ENCODE measurements at regions not wholly inside any gene's neighbourhood (a gene's known extent, or its start where the extent isn't known, plus 50 kb on each side); places are given as distances from the start of the nearest gene placed in this dataset.

- Histone ChIP-seq H4K20me1 (ENCODE audit: insufficient read depth, low read length) (no peaks in the 10 kb centered on the region), H3K27ac (ENCODE audit: low read length) (no peak overlapping the region)
- TF ChIP-seq CTCF (IDR thresholded peaks at IDR 0.05; ENCODE audit: low read depth, low read length): peak; percentile 11; the same call in 1 of the 2 replicates
- TF ChIP-seq EZH2phosphoT487 (IDR thresholded peaks at IDR 0.05; ENCODE audit: low read depth): no peak
Measured at GRCh38 chr20:6416371-6416770, 293.5 kb upstream of the FERMT1 start.

GRCh38 chr20:6411651-6412050 lies 288.8 kb upstream of the FERMT1 start:
- no peak overlapping the region for H3K27ac ChIP-seq (ENCODE audit: low read length)
- H4K20me1 ChIP-seq (ENCODE audit: insufficient read depth, low read length): no peaks in the 10 kb centered on the region
- no peaks in the 10 kb centered on the region for H3K9me3 ChIP-seq (ENCODE audit: insufficient read depth, low read length)
- no peak overlapping the region for H3K4me2 ChIP-seq (ENCODE audit: low read length)
- no peaks in the 10 kb centered on the region for H3K36me3 ChIP-seq (replicated peaks; ENCODE audit: low read depth, low read length)
- TF ChIP-seq EZH2phosphoT487 (IDR thresholded peaks at IDR 0.05; ENCODE audit: low read depth): no peak
- no peak for TF ChIP-seq CTCF (IDR thresholded peaks at IDR 0.05; ENCODE audit: low read depth, low read length)
- no peak overlapping the region for H3K4me3 ChIP-seq (ENCODE audit: low read length)
- no peak overlapping the region for H2AFZ ChIP-seq (ENCODE audit: low read depth, low read length)
- no peak overlapping the region for H3K9ac ChIP-seq (ENCODE audit: low read length)
- H3K4me1 ChIP-seq (ENCODE audit: low read length): no peaks in the 10 kb centered on the region
- no peaks in the 10 kb centered on the region for H3K79me2 ChIP-seq (ENCODE audit: low read length)
- no peaks in the 10 kb centered on the region for H3K27me3 ChIP-seq (ENCODE audit: low read depth, low read length)

More at GRCh38 chr20:6416371-6416770, 293.5 kb upstream of the FERMT1 start:
- Histone ChIP-seq H3K4me2 (ENCODE audit: low read length) (no peak overlapping the region), H2AFZ (ENCODE audit: low read depth, low read length) (no peak overlapping the region), H3K9me3 (ENCODE audit: insufficient read depth, low read length) (no peaks in the 10 kb centered on the region), H3K9ac (ENCODE audit: low read length) (no peak overlapping the region), H3K79me2 (ENCODE audit: low read length) (no peaks in the 10 kb centered on the region), H3K27me3 (ENCODE audit: low read depth, low read length) (no peaks in the 10 kb centered on the region), H3K36me3 (replicated peaks; ENCODE audit: low read depth, low read length) (no peaks in the 10 kb centered on the region), H3K4me1 (ENCODE audit: low read length) (no peaks in the 10 kb centered on the region), H3K4me3 (ENCODE audit: low read length) (no peak overlapping the region)

- Histone ChIP-seq H3K4me3 (ENCODE audit: low read length) (no peak overlapping the region), H3K27ac (ENCODE audit: low read length) (no peak overlapping the region), H3K4me2 (ENCODE audit: low read length) (no peak overlapping the region), H3K9ac (ENCODE audit: low read length) (no peak overlapping the region), H2AFZ (ENCODE audit: low read depth, low read length) (no peak overlapping the region), H3K27me3 (ENCODE audit: low read depth, low read length) (no peaks in the 10 kb centered on the region), H3K4me1 (ENCODE audit: low read length) (no peaks in the 10 kb centered on the region), H3K36me3 (replicated peaks; ENCODE audit: low read depth, low read length) (no peaks in the 10 kb centered on the region), H4K20me1 (ENCODE audit: insufficient read depth, low read length) (no peaks in the 10 kb centered on the region), H3K9me3 (ENCODE audit: insufficient read depth, low read length) (no peaks in the 10 kb centered on the region), H3K79me2 (ENCODE audit: low read length) (no peaks in the 10 kb centered on the region)
- TF ChIP-seq EZH2phosphoT487 (IDR thresholded peaks at IDR 0.05; ENCODE audit: low read depth) (no peak), CTCF (IDR thresholded peaks at IDR 0.05; ENCODE audit: low read depth, low read length) (no peak)
Measured at GRCh38 chr20:6410721-6411120, 287.9 kb upstream of the FERMT1 start.

- H3K36me3 ChIP-seq (replicated peaks; ENCODE audit: low read depth, low read length): no peaks in the 10 kb centered on the region
- no peak overlapping the region for H3K4me2 ChIP-seq (ENCODE audit: low read length)
- H3K4me1 ChIP-seq (ENCODE audit: low read length): no peaks in the 10 kb centered on the region
Measured at GRCh38 chr20:6407163-6407562, 284.3 kb upstream of the FERMT1 start.

More at GRCh38 chr20:6407163-6407562, 284.3 kb upstream of the FERMT1 start:
- H3K27ac ChIP-seq (ENCODE audit: low read length): no peak overlapping the region
- H3K79me2 ChIP-seq (ENCODE audit: low read length): no peaks in the 10 kb centered on the region
- no peaks in the 10 kb centered on the region for H3K9me3 ChIP-seq (ENCODE audit: insufficient read depth, low read length)
- H2AFZ ChIP-seq (ENCODE audit: low read depth, low read length): no peak overlapping the region
- H3K4me3 ChIP-seq (ENCODE audit: low read length): no peak overlapping the region
- H4K20me1 ChIP-seq (ENCODE audit: insufficient read depth, low read length): no peaks in the 10 kb centered on the region
- no peak overlapping the region for H3K9ac ChIP-seq (ENCODE audit: low read length)
- H3K27me3 ChIP-seq (ENCODE audit: low read depth, low read length): no peaks in the 10 kb centered on the region
- TF ChIP-seq CTCF (IDR thresholded peaks at IDR 0.05; ENCODE audit: low read depth, low read length): no peak
- no peak for TF ChIP-seq EZH2phosphoT487 (IDR thresholded peaks at IDR 0.05; ENCODE audit: low read depth)
